CD4-positive, alpha-beta T cell treated with Interferon gamma for 1 hour (primary cell): ENCODE measurements at regions not wholly inside any gene's neighbourhood (a gene's known extent, or its start where the extent isn't known, plus 50 kb on each side); places are given as distances from the start of the nearest gene placed in this dataset.

Experiments
- DNase-seq: peaks from one replicate; pipeline ENCODE4 v3.0.0-alpha.2; 2020

- DNase-seq: no peak
These were observed 165.1 kb upstream of the NCAM1 start for GRCh38 chr11:112795911-112796649.

GRCh38 chr11:112797092-112797491, 164.1 kb upstream of the NCAM1 start:
- DNase-seq: no peak

DNA sequence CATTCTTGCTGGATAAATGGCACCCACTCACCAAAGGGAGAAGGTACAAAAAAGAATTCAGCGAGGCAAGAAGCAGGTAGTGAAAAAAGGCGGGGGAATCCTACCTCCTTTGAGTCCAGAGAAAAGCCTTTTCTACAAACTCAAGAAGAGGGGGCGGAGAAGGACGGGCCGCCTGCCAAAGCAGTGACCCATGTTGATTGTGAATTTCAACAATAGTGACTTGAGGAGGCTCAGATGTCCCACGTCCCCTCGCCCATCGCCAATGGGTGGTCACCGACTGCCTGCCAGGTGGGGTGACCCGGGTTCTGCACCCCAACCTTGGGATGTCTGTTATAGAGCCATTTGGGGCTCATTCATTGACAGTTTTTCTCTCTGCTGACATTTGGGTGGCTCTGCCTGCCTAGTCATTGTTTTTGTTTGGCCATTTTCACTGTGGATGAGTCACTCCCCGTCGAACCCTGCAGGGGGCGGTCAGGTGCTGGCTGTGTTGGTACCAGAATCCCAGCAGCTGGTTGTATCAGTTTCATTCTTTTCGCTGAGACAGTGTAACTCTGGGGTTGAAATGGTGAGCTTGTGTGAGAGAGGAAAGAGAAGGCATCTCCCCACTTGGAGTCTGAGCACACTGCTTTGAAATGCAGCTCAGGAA, 163.4 kb upstream of the NCAM1 start:
- DNase-seq: no peak

- no peak for DNase-seq
These were observed 160.0 kb upstream of the NCAM1 start for GRCh38 chr11:112801025-112801816.

- DNase-seq: no peak
These were observed 159.5 kb upstream of the NCAM1 start for GRCh38 chr11:112801817-112802088.

GRCh38 chr11:112805658-112806057, 155.6 kb upstream of the NCAM1 start:
- no peak for DNase-seq

- DNase-seq: no peak
These were observed 155.0 kb upstream of the NCAM1 start for GRCh38 chr11:112806256-112806655.

DNA sequence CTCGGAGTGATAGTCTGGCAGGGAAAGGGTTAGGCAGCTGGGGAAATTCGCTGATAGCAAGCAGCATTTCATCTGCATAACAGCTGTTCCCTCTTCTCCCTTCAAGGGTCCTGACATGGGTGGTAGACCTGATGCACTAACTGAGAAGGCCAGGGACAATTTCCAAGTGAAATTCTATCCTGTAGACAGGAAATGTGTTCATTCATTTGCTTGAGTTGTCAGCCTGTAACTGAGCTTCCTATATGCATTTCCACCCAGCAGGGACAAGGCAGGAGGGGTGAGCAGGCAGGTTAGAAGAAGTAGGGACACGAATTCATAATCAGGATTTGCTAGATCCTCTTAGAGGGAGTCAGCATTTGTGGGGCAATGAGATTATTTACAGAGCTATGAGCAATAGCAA, 154.3 kb upstream of the NCAM1 start:
- DNase-seq: no peak

DNA sequence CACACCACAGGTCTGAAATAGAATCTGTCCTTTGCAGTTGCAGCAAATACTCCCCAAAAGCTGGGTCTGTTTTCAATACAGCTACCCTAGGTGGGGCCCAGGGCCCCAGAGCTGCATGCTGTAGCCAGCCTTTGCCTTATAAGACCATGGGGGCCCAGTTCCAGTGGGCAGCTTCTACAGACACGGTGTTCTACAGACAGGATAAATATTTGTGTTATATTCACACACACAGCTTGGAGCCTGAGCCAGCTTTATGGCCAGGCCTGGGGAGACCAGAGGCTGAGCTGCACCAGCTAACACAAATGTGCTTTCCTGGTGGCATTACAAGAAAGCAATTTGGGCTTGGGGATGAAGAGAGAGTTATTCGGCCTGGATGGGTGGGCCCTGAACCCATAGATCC, 151.8 kb upstream of the NCAM1 start:
- DNase-seq: no peak

GRCh38 chr11:112810951-112811350, 150.3 kb upstream of the NCAM1 start:
- no peak for DNase-seq

GRCh38 chr11:112811783-112812182, 149.4 kb upstream of the NCAM1 start:
- no peak for DNase-seq

DNA sequence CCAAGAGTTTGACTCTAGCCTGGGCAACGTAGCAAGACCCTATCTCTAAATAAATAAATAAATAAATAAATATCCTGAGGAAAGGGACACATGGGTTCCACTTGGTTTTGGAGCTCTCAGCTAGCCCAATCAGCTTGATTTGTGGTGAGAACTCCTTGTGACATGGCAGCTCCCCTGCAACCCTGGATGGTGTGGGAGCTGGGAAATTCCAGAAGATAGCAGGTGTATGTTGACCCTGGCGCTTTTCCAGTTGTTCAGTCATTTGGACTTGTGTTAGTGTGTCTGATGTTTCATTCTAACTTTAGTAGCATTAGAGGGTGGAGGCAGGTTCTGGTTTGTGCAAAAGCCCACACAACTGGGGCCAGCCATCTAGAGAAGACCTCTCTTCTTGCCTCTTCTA, 148.5 kb upstream of the NCAM1 start:
- DNase-seq: no peak

DNA sequence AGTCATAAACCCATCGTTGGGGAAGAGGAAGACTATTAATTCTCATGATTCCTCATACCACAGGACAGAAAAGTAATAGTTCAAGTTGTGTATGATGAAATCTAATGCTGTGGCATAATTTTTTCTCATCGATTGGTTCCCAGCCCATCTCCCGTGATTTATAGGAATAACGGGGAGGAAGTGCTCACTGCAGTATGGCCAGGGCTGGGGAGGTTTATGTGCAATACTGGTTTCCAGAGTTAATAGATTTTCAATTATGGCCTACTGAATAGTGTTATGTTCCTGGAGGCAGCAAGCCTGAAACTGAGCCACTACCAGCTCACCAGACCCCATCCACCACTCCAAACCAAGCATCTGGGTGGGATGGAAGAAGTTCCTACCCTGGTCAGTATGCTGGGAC, 147.1 kb upstream of the NCAM1 start:
- DNase-seq: no peak

- no peak for DNase-seq
These were observed 143.8 kb upstream of the NCAM1 start for GRCh38 chr11:112817376-112817775.

DNA sequence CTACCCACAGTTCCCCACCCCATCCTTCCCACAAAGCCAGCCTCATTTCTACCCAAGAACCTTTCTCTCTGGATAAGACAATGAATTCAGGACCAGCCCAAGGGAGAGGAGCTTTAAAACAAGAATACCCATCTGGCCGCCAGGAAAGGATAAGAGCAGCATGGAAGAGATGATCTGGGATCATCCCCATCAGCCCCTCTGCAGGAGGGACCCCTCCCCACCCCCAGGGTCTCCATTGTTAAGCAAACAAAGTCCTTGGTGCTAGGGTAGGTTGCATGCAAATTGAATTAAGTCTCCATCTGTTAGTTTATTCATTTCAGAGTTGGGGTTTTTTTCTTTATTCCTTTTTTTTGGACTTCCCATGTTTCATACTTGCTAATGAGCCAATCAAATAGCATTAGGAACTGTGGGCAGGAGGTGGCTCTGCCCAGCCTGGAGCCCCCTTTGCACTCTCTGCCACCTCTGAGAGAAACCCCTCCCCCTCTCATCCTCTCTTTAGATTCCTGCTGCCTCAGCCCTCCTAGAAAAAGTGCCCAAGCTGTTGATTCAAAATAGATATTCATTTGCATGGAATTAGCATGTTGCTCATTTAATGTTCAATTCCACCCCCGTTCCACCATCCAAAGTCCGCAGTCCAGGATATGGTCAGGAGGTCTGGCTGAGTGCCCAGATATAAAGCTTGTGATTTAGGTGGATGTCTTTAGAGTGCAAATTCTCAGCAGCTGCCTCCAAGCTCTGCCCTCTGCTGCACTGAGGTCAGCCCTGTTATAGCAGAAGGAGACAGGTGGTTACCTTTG, 138.5 kb upstream of the NCAM1 start:
- DNase-seq: no peak

- no peak for DNase-seq
These were observed 135.2 kb upstream of the NCAM1 start for GRCh38 chr11:112826026-112826425.

DNA sequence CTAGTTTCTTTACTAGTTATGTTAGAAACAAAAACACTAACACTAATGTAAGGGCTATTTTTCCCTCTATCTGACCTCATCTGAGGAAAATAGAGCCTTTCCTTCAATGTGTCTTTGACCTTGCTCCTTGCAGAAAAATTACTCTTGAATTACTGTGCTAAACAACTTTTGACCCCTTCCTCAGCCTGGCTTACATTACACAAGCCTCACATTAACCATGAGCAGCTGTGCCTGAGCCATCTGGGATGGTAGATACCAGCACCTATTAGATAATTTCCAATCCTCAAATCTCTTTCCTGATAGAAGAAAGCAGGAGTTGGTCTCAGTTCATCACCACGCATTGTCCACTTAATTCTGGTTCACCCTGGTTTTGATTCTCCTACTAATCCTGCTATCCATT, 134.4 kb upstream of the NCAM1 start:
- no peak for DNase-seq

- DNase-seq: no peak
These were observed 132.8 kb upstream of the NCAM1 start for GRCh38 chr11:112828421-112828820.

DNA sequence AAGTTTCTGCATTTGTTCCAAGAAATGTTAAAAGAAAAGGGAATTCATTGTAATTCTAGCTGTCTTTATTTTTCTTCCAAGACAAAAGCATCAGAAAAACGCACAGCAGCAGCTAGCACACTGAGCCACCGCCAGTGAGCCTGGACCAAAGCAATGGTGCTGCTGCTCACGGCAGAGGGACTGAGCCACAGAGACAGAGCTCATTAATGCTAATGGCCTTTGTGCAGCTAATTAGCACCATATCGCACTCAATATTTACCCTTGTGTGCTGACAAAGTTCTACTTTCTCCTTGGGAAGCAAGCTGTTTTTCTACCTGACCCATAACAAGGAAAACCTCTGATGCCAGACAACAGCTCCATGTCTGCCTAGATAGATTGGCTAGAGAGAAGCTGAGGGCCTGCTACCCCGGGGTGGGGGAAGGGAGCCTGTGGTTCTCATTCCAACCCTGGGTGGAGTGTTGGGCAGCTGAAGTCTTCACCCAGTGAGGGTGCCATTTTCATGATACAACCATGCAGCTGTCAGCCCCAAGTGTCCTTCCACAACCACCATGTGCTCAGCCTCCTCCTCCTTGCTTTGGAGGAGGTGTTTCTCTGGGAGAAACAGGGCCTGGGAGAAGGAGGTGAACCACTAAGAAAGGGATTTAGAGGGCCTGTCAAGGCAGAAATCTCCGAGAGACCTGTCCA, 131.1 kb upstream of the NCAM1 start:
- DNase-seq: no peak

DNA sequence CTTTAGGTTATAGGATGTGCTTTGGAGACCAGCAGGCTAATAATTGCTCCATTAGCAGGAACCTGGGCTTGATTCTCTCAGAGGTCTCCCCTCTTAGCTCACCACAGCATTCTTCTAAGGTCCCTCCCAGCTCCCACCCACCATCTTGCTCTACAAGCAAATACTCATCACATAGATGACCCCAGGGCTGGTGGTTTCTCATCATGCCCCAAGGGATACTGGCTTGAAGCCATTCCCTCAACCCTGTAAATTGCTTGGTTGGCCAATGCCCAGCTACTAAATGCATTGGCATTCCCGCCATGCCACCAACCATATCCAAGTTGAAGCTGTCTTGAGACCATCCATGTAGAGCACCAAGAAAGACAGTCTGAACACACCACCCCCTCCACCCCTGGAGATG, 130.2 kb upstream of the NCAM1 start:
- no peak for DNase-seq

DNA sequence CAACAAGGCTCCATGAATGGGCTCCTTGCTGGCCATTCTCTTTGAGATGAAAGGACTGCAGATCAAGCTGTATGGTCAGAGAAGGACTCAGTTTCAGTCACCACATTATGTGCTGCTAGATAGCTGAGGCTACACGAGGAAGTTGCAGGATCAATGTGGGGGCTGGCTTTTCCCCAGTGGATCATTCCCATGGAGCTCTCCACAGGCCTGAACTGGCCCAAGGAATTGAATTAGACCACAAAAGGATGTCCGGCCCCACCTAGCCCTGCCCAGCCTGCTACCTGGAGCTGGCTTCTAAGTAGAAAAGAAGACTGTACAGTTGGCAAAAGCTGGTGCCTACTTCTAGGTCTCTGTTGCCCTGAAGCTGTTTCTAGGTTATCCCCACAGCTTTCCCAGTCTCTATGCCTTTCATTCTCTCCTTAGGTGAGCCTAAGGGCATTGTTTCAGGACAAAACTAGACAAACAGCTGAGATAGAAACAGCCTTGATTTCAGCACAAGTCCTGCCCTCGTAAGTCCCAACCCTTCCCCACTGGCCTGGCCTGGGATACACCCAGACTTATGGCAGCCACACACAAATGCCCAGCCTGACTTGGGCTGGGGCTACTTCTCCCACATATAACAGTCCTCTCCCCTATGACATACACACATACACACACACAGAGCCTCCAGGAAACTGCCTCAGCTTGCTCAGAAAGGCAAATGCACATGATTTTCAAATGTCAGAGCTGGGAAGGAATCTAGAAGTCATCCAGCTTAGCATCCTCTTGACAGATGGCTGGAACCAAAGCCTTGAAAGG, 129.1 kb upstream of the NCAM1 start:
- no peak for DNase-seq

GRCh38 chr11:112834277-112834755, 126.9 kb upstream of the NCAM1 start:
- DNase-seq: no peak
